Body of pancreas (tissue), 4 donors: ENCODE measurements at regions not wholly inside any gene's neighbourhood (a gene's known extent, or its start where the extent isn't known, plus 50 kb on each side); places are given as distances from the start of the nearest gene placed in this dataset.

Experiments used
- ATAC-seq: fragments of 150-250 bp; one replicate; pipeline ENCODE4 v1.9.1; 2016
- DNase-seq, 4 donors: peaks; one replicate each; pipeline ENCODE4 v3.0.0-alpha.2; 2019
- H3K27ac ChIP-seq, 4 donors: fragments of 200-600 bp; sonication (generic); 1 replicate in 3 of 4; 2 replicates in 1 of 4; pipeline versions ENCODE4 v1.5.1 to v1.6.1; 2016 to 2019; ENCODE audit warnings: mild to moderate bottlenecking in 1 of 4, mixed read lengths in 1 of 4, moderate library complexity in 1 of 4
- H3K27me3 ChIP-seq, 2 donors: fragments of 200-600 bp; sonication (generic); one replicate each; pipeline ENCODE4 v1.6.0; 2016; ENCODE audit warnings: mild to moderate bottlenecking in 1 of 2
- H3K36me3 ChIP-seq, 2 donors: fragments of 200-600 bp; sonication (generic); replicated peaks in 1 of 2; 2 replicates each; pipeline ENCODE4 v1.5.1; 2016; ENCODE audit warnings: low read depth in 2 of 2; ENCODE audit not compliant: insufficient read depth in 1 of 2
- H3K4me1 ChIP-seq: fragments of 200-600 bp; sonication (generic); one replicate; pipeline ENCODE4 v1.6.0; 2016
- H3K4me3 ChIP-seq, 2 donors: fragments of 200-600 bp; sonication (generic); 1 replicate in 1 of 2; 2 replicates in 1 of 2; pipeline ENCODE4 v1.5.1; 2016 to 2019
- H3K9me3 ChIP-seq, 3 donors: fragments of 200-600 bp; sonication (generic); 1 replicate in 2 of 3; 2 replicates in 1 of 3; pipeline ENCODE4 v1.5.1; 2016
- CTCF ChIP-seq, 7 experiments: fragments of 450-650 bp in 4 of 7; fragments of 200-600 bp in 3 of 7; sonication (generic) in 3 of 7; IDR thresholded peaks; one replicate each; pipeline ENCODE4 v1.5.1; 2016 to 2019; ENCODE audit warnings: antibody characterized with exemption in 7 of 7
- POLR2A ChIP-seq, 3 donors: fragments of 450-650 bp; IDR thresholded peaks; one replicate each; pipeline ENCODE4 v1.6.1; 2016; ENCODE audit warnings: antibody characterized with exemption in 3 of 3, mild to moderate bottlenecking in 2 of 3
- WGBS, 2 donors: methylation state at CpG; one replicate each; pipeline ENCODE4 v1.1.5; 2017; 5-methylcytosine and 5-hydroxymethylcytosine counted together
- intact Hi-C: fragments of 100-400 bp; cut with DNase I; formaldehyde crosslinking; loops from one replicate; pipeline ENCODE4 v1.15.1; 2023

DNA sequence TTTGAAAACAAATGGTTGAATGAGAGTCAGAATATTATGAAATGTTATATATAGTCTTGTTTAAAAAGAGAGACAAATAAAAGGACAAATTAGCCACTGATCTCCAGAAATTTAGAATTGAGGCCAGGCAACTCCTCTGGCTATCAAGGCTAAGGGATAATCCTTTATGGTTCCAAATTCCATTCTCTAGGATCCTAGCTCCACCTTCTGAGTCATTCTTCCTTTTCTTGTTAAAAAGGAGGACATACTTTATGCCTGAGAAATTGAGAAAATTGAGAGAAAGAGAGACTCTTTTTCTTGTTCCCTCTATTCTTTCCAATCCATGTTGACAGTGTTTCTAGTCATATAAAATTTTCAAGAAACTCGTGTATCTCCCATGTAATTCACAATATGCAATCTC lies 1299.5 kb downstream of the FSTL5 start:
- Histone ChIP-seq H3K4me3 (no peak overlapping the region), H3K4me1 (no peaks in the 10 kb centered on the region), H3K9me3 (no peaks in the 10 kb centered on the region), H3K27ac (no peak overlapping the region), H3K36me3 (no peaks in the 10 kb centered on the region), H3K27me3 (no peaks in the 10 kb centered on the region)
- ATAC-seq (no peak), DNase-seq (no peak)
- TF ChIP-seq CTCF (IDR thresholded peaks at IDR 0.05) (no peak), POLR2A (IDR thresholded peaks at IDR 0.05) (no peak)
- 42 to 48% methylated on average over 1 of the region's 1 CpG for WGBS, 2 donors
- intact Hi-C loops, result no loop called here

DNA sequence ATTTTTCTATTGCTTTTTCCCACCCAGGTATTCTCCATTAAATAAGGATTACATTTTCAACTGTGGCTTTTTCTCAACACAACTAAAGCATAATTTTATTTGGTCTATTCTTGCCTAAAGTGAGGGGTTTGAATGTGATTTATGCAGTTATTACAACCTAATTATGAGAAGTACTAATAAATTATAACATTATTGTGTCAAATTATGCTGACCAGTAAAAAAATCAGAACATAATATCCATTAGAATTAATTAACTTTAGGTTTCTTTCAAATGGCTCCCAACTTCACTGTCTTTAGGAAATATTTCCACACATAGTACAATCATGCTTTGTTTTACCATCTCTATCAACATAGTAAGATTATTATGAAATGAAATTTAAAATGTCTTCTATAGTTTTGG lies 1293.9 kb downstream of the FSTL5 start:
- H3K9me3 ChIP-seq, result no peaks in the 10 kb centered on the region
- H3K27me3 ChIP-seq, result no peaks in the 10 kb centered on the region
- no peak for DNase-seq
- H3K4me3 ChIP-seq, result no peak overlapping the region
- intact Hi-C loops, result no loop called here
- no peak for ATAC-seq
- H3K36me3 ChIP-seq, result no peaks in the 10 kb centered on the region
- H3K4me1 ChIP-seq, result no peaks in the 10 kb centered on the region
- no peak overlapping the region for H3K27ac ChIP-seq
- TF ChIP-seq CTCF (IDR thresholded peaks at IDR 0.05) (no peak), POLR2A (IDR thresholded peaks at IDR 0.05) (no peak)

GRCh38 chr4:160872491-160872890 lies 1291.3 kb downstream of the FSTL5 start:
- DNase-seq (no peak), ATAC-seq (no peak)
- H3K27me3 ChIP-seq, result no peaks in the 10 kb centered on the region
- H3K4me1 ChIP-seq, result no peaks in the 10 kb centered on the region
- TF ChIP-seq CTCF (IDR thresholded peaks at IDR 0.05), result no peak
- TF ChIP-seq POLR2A (IDR thresholded peaks at IDR 0.05), result no peak
- H3K9me3 ChIP-seq, result no peaks in the 10 kb centered on the region
- intact Hi-C loops, result no loop called here
- no peaks in the 10 kb centered on the region for H3K36me3 ChIP-seq
- H3K27ac ChIP-seq, result no peak overlapping the region
- no peak overlapping the region for H3K4me3 ChIP-seq

GRCh38 chr4:160877087-160877790 lies 1286.6 kb downstream of the FSTL5 start:
- whole genome bisulfite sequencing, 2 donors, result 73 to 78% methylated on average over 9 of the region's 9 CpGs
- intact Hi-C loops, result no loop called here
- Histone ChIP-seq H3K4me3 (no peak overlapping the region), H3K27me3 (no peaks in the 10 kb centered on the region), H3K4me1 (no peaks in the 10 kb centered on the region), H3K9me3 (no peaks in the 10 kb centered on the region), H3K27ac (no peak overlapping the region), H3K36me3 (no peaks in the 10 kb centered on the region)
- ATAC-seq (no peak), DNase-seq (no peak)
- TF ChIP-seq POLR2A (IDR thresholded peaks at IDR 0.05), result no peak
- no peak for TF ChIP-seq CTCF (IDR thresholded peaks at IDR 0.05)

- 61 to 83% methylated on average over 5 of the region's 5 CpGs for WGBS, 2 donors
- H3K4me3 ChIP-seq, result no peak overlapping the region
- H3K4me1 ChIP-seq, result no peaks in the 10 kb centered on the region
- no peaks in the 10 kb centered on the region for H3K27me3 ChIP-seq
- no peak for ATAC-seq
- no peak for DNase-seq
- intact Hi-C loops, result no loop called here
- H3K36me3 ChIP-seq, result no peaks in the 10 kb centered on the region
- no peak overlapping the region for H3K27ac ChIP-seq
- H3K9me3 ChIP-seq, result no peaks in the 10 kb centered on the region
- TF ChIP-seq POLR2A (IDR thresholded peaks at IDR 0.05) (no peak), CTCF (IDR thresholded peaks at IDR 0.05) (no peak)
Measured at GRCh38 chr4:160880180-160880579, 1283.6 kb downstream of the FSTL5 start.
